ENCODE measurements at regions not wholly inside any gene's neighbourhood (a gene's known extent, or its start where the extent isn't known, plus 50 kb on each side); places are given as distances from the start of the nearest gene placed in this dataset.

DNA sequence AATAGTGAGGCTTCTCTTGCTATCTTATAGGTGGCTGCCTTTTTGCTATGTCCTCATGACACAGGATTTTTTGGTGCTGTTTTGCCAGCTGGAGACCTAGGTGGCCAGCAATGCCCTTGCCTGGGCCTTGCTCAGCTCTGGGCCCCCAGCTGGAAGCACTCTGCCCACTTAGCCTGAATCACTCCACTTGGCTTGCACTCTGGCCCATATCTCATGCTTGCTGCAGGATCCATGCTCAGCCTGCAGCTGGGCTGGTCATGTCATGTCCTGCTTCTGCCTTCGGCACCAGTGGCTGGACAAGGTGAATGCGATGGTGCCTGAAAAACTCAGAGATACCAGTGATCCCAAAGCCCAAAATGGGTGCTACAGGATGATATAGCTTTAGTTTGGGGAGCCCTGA, 818.6 kb upstream of the FAT3 start:
- no peak for DNase-seq (ENCODE audit: low read depth in 2 of 2)
- TF ChIP-seq, protein P1, sequence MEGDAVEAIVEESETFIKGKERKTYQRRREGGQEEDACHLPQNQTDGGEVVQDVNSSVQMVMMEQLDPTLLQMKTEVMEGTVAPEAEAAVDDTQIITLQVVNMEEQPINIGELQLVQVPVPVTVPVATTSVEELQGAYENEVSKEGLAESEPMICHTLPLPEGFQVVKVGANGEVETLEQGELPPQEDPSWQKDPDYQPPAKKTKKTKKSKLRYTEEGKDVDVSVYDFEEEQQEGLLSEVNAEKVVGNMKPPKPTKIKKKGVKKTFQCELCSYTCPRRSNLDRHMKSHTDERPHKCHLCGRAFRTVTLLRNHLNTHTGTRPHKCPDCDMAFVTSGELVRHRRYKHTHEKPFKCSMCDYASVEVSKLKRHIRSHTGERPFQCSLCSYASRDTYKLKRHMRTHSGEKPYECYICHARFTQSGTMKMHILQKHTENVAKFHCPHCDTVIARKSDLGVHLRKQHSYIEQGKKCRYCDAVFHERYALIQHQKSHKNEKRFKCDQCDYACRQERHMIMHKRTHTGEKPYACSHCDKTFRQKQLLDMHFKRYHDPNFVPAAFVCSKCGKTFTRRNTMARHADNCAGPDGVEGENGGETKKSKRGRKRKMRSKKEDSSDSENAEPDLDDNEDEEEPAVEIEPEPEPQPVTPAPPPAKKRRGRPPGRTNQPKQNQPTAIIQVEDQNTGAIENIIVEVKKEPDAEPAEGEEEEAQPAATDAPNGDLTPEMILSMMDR (IDR thresholded peaks at IDR 0.05; ENCODE audit: low read depth, low read length): no peak
- H3K4me3 ChIP-seq (replicated peaks in 1 of 2; ENCODE audit: low read depth in 2 of 2, low read length in 2 of 2): no peak overlapping the region

DNA sequence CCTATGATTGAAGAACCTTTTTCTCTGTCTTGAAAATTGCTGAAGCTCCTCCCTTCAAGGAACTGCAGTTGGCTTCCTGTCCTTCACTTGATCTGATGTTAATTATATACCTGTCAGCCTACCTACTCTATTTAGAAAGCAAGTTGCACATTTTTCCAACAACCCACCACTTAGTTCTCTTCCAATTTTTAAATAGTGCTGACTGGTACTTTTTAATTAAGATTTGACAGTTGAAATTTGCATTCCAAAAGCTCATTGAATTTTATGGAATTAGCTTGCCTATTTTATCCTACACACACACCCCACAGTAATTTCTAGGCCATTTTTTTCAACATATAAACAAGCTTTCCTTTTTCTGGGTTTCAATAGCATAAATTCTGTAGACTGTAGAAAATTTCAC, 820.3 kb upstream of the FAT3 start:
- no peak overlapping the region for H3K4me3 ChIP-seq (replicated peaks in 1 of 2; ENCODE audit: low read depth in 2 of 2, low read length in 2 of 2)
- TF ChIP-seq, protein P1 (IDR thresholded peaks at IDR 0.05; ENCODE audit: low read depth, low read length): no peak
- DNase-seq (ENCODE audit: low read depth in 2 of 2): no peak

GRCh38 chr11:91397134-91397468, 827.5 kb upstream of the FAT3 start:
- no peak overlapping the region for H3K4me3 ChIP-seq (replicated peaks in 1 of 2; ENCODE audit: low read depth in 2 of 2, low read length in 2 of 2)
- TF ChIP-seq, protein P1 (IDR thresholded peaks at IDR 0.05; ENCODE audit: low read depth, low read length): no peak
- DNase-seq (ENCODE audit: low read depth in 2 of 2): no peak

DNA sequence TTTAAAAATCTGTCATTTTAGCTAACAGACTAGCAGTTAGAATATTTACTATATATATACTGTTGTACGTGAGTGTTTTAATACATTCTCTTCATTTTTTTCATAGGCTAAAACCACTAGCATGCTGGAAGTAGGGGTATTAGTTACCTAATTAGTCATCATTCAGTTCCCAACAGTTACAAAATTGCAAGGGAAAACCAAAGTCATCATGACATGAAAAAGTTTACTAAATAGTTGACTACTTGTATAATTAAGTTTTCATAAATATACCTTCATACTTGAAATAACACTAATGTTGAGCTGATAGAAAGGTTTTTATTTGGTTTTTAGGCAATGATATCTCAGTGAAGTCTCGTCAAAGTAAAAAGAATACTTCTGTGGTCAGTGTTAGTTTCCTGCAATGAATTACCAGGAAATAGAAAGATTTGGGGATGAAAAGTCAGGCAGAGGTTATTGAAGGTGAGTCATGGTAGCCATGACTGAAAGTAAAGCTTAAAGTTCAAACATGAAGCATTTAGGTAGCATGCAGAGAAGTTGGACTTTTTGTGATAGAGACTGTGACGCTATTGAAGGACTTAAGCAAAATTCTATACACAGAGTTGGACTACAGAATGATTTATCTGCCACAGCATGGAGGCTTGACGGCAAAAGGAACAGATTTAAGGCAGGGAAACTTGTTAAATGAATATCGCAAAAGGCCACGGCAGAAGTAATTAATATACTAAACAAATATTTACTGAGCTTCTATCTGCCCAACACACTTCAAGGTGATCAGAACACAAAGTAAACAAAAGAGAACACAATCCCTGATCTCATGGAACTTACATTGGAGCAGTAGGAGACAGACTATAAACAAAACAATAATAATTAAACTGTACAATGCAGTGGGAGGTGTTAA, 828.1 kb upstream of the FAT3 start:
- no peak overlapping the region for H3K4me3 ChIP-seq (replicated peaks in 1 of 2; ENCODE audit: low read depth in 2 of 2, low read length in 2 of 2)
- DNase-seq (ENCODE audit: low read depth in 2 of 2): peak in 1 of 2 donors; percentile 1
- TF ChIP-seq, protein P1 (IDR thresholded peaks at IDR 0.05; ENCODE audit: low read depth, low read length): no peak

- TF ChIP-seq, protein P1 (IDR thresholded peaks at IDR 0.05; ENCODE audit: low read depth, low read length): no peak
- no peak overlapping the region for H3K4me3 ChIP-seq (replicated peaks in 1 of 2; ENCODE audit: low read depth in 2 of 2, low read length in 2 of 2)
- DNase-seq (ENCODE audit: low read depth in 2 of 2): no peak
Measured at GRCh38 chr11:91394727-91395414, 829.7 kb upstream of the FAT3 start.

DNA sequence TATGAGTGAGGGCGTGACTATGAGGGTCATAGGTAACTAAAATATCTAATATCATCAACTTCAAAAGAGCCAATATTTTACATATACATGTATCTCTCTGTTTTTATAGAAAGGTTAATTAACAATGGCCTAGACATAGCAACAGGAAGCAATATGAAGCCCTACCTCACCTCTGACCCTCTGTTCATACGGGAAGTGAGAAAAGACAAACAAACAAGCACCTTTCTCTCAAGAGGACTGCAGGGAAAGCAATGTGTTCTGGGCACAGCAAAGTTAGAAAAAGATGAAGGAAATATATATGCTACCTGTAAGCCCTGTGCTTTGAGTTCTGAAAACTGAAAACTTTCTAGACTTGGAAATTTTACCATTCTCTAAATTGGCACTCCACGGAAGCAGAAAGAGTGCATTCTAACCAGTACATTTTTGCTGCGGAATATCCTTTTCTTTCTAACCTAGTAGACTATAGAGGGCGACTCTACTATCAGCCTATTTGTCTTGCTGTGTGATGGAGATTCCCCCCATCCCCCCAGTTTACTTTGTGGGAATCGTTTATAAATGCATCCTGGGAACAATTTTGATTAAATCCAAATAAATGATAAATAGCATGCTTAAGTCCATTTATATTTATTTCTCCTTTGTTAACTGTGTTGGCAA, 830.4 kb upstream of the FAT3 start:
- no peak overlapping the region for H3K4me3 ChIP-seq (replicated peaks in 1 of 2; ENCODE audit: low read depth in 2 of 2, low read length in 2 of 2)
- DNase-seq (ENCODE audit: low read depth in 2 of 2): no peak
- TF ChIP-seq, protein P1 (IDR thresholded peaks at IDR 0.05; ENCODE audit: low read depth, low read length): no peak

Measured in cardiac fibroblast (primary cell).